ENCODE measurements at regions not wholly inside any gene's neighbourhood (a gene's known extent, or its start where the extent isn't known, plus 50 kb on each side); places are given as distances from the start of the nearest gene placed in this dataset.

GRCh38 chr10:130459011-130459410 is 322.8 kb downstream of the GLRX3 start:
- TF ChIP-seq POLR2AphosphoS5 (IDR thresholded peaks at IDR 0.05; ENCODE audit: low read depth), result no peak
- TF ChIP-seq REST (IDR thresholded peaks at IDR 0.05; ENCODE audit: insufficient replicate concordance, low read depth), result no peak
- no peak for DNase-seq (ENCODE audit: low read depth in 1 of 2, low spot score in 1 of 2)
- no peak overlapping the region for H3K27ac ChIP-seq (replicated peaks)

GRCh38 chr10:130459851-130460490 is 323.8 kb downstream of the GLRX3 start:
- no peak overlapping the region for H3K4me3 ChIP-seq (replicated peaks; ENCODE audit: insufficient read depth, low read length)
- no peak for TF ChIP-seq REST (IDR thresholded peaks at IDR 0.05; ENCODE audit: insufficient replicate concordance, low read depth)
- TF ChIP-seq SPI1 (IDR thresholded peaks at IDR 0.05; ENCODE audit: borderline replicate concordance, low read depth), result no peak
- H3K27ac ChIP-seq (replicated peaks), result no peak overlapping the region
- no peaks in the 10 kb centered on the region for H3K27me3 ChIP-seq (ENCODE audit: insufficient read depth, poor library complexity, severe bottlenecking)
- no peak for DNase-seq (ENCODE audit: low read depth in 1 of 2, low spot score in 1 of 2)

More at GRCh38 chr10:130459011-130459410, 322.8 kb downstream of the GLRX3 start:
- Histone ChIP-seq H3K27me3 (ENCODE audit: insufficient read depth, poor library complexity, severe bottlenecking) (no peaks in the 10 kb centered on the region), H3K4me3 (replicated peaks; ENCODE audit: insufficient read depth, low read length) (no peak overlapping the region)

GRCh38 chr10:130461631-130462030 is 325.4 kb downstream of the GLRX3 start:
- Histone ChIP-seq H3K27me3 (ENCODE audit: insufficient read depth, poor library complexity, severe bottlenecking) (no peaks in the 10 kb centered on the region), H3K27ac (replicated peaks) (no peak overlapping the region), H3K4me3 (replicated peaks; ENCODE audit: insufficient read depth, low read length) (no peak overlapping the region)
- TF ChIP-seq REST (IDR thresholded peaks at IDR 0.05; ENCODE audit: insufficient replicate concordance, low read depth) (no peak), GABPA (IDR thresholded peaks at IDR 0.05; ENCODE audit: low read depth) (no peak), SPI1 (IDR thresholded peaks at IDR 0.05; ENCODE audit: borderline replicate concordance, low read depth) (no peak), POLR2AphosphoS5 (IDR thresholded peaks at IDR 0.05; ENCODE audit: low read depth) (no peak), CTCF (IDR thresholded peaks at IDR 0.05; ENCODE audit: insufficient read depth, low read length) (no peak)
- no peak for DNase-seq (ENCODE audit: low read depth in 1 of 2, low spot score in 1 of 2)

- Histone ChIP-seq H3K27me3 (ENCODE audit: insufficient read depth, poor library complexity, severe bottlenecking) (no peaks in the 10 kb centered on the region), H3K27ac (replicated peaks) (no peak overlapping the region), H3K4me3 (replicated peaks; ENCODE audit: insufficient read depth, low read length) (no peak overlapping the region)
- DNase-seq (ENCODE audit: low read depth in 1 of 2, low spot score in 1 of 2), result no peak
- TF ChIP-seq REST (IDR thresholded peaks at IDR 0.05; ENCODE audit: insufficient replicate concordance, low read depth), result no peak
- TF ChIP-seq GABPA (IDR thresholded peaks at IDR 0.05; ENCODE audit: low read depth), result no peak
- no peak for TF ChIP-seq CTCF (IDR thresholded peaks at IDR 0.05; ENCODE audit: insufficient read depth, low read length)
- TF ChIP-seq SPI1 (IDR thresholded peaks at IDR 0.05; ENCODE audit: borderline replicate concordance, low read depth), result no peak
- TF ChIP-seq POLR2AphosphoS5 (IDR thresholded peaks at IDR 0.05; ENCODE audit: low read depth), result no peak
These were observed 327.1 kb downstream of the GLRX3 start for GRCh38 chr10:130463104-130463875.
